BE2C (cell line): ENCODE measurements at regions not wholly inside any gene's neighbourhood (a gene's known extent, or its start where the extent isn't known, plus 50 kb on each side); places are given as distances from the start of the nearest gene placed in this dataset.

Experiments
- DNase-seq: peaks from one replicate; pipeline ENCODE4 v3.0.0-alpha.2; 2020
- H3K27me3 ChIP-seq: fragments of 250-450 bp; sonication (Bioruptor Pico); 2 replicates; pipeline ENCODE4 v1.5.1; 2020; ENCODE audit warnings: mild to moderate bottlenecking
- H3K36me3 ChIP-seq: fragments of 250-450 bp; sonication (Bioruptor Pico); 2 replicates; pipeline ENCODE4 v1.5.1; 2020; ENCODE audit warnings: mild to moderate bottlenecking
- H3K4me1 ChIP-seq: fragments of 250-450 bp; sonication (Bioruptor Pico); 2 replicates; pipeline ENCODE4 v1.5.1; 2020
- H3K4me3 ChIP-seq: 2 replicates; pipeline ENCODE4 v1.5.1; 2011; ENCODE audit warnings: low read depth, low read length
- H3K9me3 ChIP-seq: fragments of 250-450 bp; sonication (Bioruptor Pico); 2 replicates; pipeline ENCODE4 v1.5.1; 2020
- CTCF ChIP-seq: IDR thresholded peaks from 2 replicates; pipeline ENCODE4 v1.5.1; 2012; ENCODE audit warnings: mild to moderate bottlenecking, low read depth, low read length

DNA sequence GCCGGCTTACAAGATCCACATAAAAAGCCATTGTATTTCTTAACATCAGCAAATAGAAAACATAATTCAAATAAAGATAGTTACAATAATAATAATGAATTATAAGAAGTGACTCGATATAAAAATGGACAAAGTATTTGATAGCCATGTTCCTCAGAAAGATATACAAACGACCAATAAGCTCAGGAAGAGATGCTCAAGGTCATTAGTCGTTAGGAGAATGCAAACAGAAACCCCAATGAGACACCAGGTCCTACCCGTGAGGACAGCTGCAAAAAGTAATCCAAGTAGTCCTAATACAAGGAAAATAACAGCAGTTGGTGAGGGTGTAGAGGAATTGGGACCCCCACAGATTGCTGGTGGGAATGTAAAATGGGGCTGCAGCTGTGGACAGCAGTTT lies 54.2 kb upstream of the INPP5A start:
- Histone ChIP-seq H3K9me3 (no peaks in the 10 kb centered on the region), H3K27me3 (peaks cover 13% of the 10 kb centered on the region; the same call in 1 of the 2 replicates), H3K36me3 (no peaks in the 10 kb centered on the region), H3K4me1 (no peaks in the 10 kb centered on the region), H3K4me3 (no peak overlapping the region)
- no peak for TF ChIP-seq CTCF
- no peak for DNase-seq

- no peaks in the 10 kb centered on the region for H3K9me3 ChIP-seq
- TF ChIP-seq CTCF: no peak
Observed at GRCh38 chr10:132484922-132485321, 52.7 kb upstream of the INPP5A start.

GRCh38 chr10:132485391-132485790 lies 52.2 kb upstream of the INPP5A start:
- H3K4me1 ChIP-seq: no peaks in the 10 kb centered on the region
- no peak overlapping the region for H3K4me3 ChIP-seq
- H3K9me3 ChIP-seq: no peaks in the 10 kb centered on the region
- no peak for DNase-seq
- H3K36me3 ChIP-seq: no peaks in the 10 kb centered on the region
- peaks cover 10% of the 10 kb centered on the region; the same call in 1 of the 2 replicates for H3K27me3 ChIP-seq
- TF ChIP-seq CTCF: no peak

More at GRCh38 chr10:132484922-132485321, 52.7 kb upstream of the INPP5A start:
- Histone ChIP-seq H3K27me3 (peaks cover 13% of the 10 kb centered on the region; the same call in 1 of the 2 replicates), H3K4me3 (no peak overlapping the region), H3K36me3 (no peaks in the 10 kb centered on the region), H3K4me1 (no peaks in the 10 kb centered on the region)
- no peak for DNase-seq

DNA sequence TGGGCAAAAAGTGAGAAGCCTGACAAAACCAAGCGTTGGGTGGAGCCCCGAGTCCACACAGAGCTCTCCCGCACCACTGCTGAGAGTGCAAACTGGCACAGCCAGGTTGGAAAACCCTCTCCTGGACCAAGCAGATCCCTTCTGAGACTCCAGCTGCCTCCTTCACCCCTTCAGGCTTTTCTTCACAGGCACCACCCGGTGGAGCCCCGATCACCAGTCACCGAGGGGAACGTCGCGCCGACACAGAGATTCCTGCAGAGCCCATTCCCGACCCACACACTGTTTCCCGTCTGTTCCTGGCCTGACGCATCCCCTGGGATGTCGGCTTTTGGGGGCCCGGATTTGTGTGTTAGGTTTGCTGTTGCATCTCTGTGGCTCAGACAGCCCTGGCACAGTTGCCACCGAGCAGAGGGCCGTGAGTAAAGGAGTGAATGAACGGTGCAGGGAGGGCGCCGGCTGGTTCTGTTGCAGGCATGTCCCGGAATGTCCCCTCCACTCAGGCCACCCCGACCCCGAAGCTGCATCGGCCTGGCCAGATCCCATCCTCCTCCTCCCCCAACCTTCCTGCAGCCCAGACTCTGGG lies 51.0 kb upstream of the INPP5A start:
- TF ChIP-seq CTCF: no peak
- no peaks in the 10 kb centered on the region for H3K4me1 ChIP-seq
- no peak for DNase-seq

DNA sequence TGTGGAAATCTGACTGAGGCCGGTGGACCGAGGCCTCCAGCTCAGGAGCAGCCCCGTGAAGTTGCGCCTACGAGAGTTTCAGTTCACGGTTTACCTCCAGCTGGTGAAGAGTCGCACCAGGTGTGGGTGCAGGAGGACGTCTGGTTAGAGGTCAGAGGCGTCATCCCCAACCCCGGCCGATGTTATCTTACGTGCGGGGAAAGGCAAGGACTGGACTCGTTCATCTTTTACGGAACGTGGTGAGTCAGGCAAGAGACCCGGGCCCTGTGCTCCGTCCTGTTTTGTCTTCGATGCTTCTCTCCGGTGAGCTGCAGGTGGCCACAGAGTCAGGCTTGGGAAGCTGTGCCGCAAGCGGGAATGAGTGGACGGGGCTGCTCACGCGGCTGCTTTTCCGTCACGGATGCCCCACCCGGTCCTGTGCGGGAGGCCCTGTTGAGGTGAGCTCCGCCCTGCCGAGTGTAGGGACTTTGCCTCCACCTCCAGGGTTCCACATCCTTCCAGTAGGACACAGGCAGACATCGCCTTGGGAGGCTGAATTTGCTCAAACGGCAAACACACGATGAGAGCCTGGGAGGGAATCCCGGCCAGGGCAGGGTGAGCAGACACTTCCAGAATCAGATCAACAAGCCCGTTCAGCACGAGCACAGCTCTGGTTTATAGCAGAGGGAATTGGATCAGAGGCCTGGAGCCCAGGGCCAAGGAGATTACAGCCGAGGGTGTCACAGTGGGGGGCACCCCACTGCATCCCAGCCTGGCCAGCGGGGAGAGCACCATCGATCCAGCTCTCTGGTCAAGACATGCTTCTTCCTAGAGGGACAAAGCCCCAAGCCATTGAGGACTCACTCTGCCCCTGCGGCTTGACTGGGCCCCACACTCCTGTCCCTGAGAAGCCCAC lies 50.1 kb upstream of the INPP5A start:
- Histone ChIP-seq H3K4me3 (no peak overlapping the region), H3K9me3 (no peaks in the 10 kb centered on the region), H3K36me3 (no peaks in the 10 kb centered on the region), H3K27me3 (no peaks in the 10 kb centered on the region), H3K4me1 (no peaks in the 10 kb centered on the region)
- no peak for TF ChIP-seq CTCF
- no peak for DNase-seq

More for the DNA sequence above, 51.0 kb upstream of the INPP5A start:
- no peaks in the 10 kb centered on the region for H3K36me3 ChIP-seq
- peaks cover 5% of the 10 kb centered on the region; the same call in 1 of the 2 replicates for H3K27me3 ChIP-seq
- H3K4me3 ChIP-seq: no peak overlapping the region
- H3K9me3 ChIP-seq: no peaks in the 10 kb centered on the region
